Brain microvascular endothelial cell (primary cell): ENCODE measurements at regions not wholly inside any gene's neighbourhood (a gene's known extent, or its start where the extent isn't known, plus 50 kb on each side); places are given as distances from the start of the nearest gene placed in this dataset.

ENCODE experiments used
- DNase-seq: peaks from one replicate; pipeline ENCODE4 v3.0.0-alpha.2; 2020
- H3K27ac ChIP-seq: fragments of 250-450 bp; sonication (Bioruptor Pico); 2 replicates; pipeline ENCODE4 v1.5.1; 2020; ENCODE audit warnings: mild to moderate bottlenecking, moderate library complexity
- H3K27me3 ChIP-seq: fragments of 250-450 bp; sonication (Bioruptor Pico); replicated peaks from 2 replicates; pipeline ENCODE4 v1.5.1; 2020; ENCODE audit warnings: mild to moderate bottlenecking
- H3K36me3 ChIP-seq: fragments of 250-450 bp; sonication (Bioruptor Pico); replicated peaks from 2 replicates; pipeline ENCODE4 v1.5.1; 2020; ENCODE audit warnings: mild to moderate bottlenecking
- H3K4me3 ChIP-seq: 2 replicates; pipeline ENCODE4 v1.5.1; 2011; ENCODE audit warnings: low read depth, mild to moderate bottlenecking, control low read depth, low read length, moderate library complexity
- in situ Hi-C: cut with HindIII; loops from 2 replicates; pipeline ENCODE4 v1.10.0; 2017; ENCODE audit warnings: low sequenced_read_pairs, low pct_ligation_motif_present
- TF ChIP-seq, protein P1 (sequence below): IDR thresholded peaks from 2 replicates; pipeline ENCODE4 v1.5.1; 2011; ENCODE audit warnings: low read depth, mild to moderate bottlenecking, moderate library complexity, low read length, control low read depth, inconsistent platforms; ENCODE audit errors: missing control alignments

DNA sequence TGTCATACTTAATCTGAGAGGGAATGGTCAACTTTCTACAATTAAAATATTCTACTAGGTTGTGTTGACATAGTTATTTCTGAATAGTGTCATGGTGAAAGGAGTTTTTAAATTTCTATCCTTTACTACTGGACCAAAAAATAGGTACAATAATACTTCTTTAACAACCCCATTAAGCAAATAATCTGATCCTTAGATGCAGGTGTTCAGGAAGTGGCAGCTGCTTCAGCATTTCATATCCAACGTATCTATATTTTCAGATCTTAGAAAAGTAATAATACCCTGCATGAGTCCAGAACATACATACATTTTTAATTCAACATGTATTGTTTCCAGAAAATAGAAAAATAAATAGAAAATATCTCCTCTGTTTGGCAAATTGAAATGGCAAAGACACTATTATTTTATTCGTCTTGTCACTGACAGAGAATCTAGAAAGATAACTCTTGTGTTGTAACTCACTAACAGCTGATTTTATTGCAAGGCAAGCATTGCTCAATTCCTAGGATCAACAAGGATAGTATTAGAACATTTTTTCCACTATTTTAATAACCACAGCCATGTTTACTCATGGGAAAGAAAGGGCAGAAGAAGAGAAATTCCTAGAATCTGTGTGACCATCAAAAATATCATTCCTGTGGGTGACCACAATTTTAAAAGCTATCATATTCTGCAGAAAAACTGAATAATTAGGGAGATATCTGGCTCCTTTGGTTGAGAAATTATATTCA is 159.3 kb upstream of the CNTNAP2 start:
- TF ChIP-seq, protein P1, sequence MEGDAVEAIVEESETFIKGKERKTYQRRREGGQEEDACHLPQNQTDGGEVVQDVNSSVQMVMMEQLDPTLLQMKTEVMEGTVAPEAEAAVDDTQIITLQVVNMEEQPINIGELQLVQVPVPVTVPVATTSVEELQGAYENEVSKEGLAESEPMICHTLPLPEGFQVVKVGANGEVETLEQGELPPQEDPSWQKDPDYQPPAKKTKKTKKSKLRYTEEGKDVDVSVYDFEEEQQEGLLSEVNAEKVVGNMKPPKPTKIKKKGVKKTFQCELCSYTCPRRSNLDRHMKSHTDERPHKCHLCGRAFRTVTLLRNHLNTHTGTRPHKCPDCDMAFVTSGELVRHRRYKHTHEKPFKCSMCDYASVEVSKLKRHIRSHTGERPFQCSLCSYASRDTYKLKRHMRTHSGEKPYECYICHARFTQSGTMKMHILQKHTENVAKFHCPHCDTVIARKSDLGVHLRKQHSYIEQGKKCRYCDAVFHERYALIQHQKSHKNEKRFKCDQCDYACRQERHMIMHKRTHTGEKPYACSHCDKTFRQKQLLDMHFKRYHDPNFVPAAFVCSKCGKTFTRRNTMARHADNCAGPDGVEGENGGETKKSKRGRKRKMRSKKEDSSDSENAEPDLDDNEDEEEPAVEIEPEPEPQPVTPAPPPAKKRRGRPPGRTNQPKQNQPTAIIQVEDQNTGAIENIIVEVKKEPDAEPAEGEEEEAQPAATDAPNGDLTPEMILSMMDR, result no peak
- Histone ChIP-seq H3K4me3 (no peak overlapping the region), H3K27ac (no peak overlapping the region), H3K36me3 (no peaks in the 10 kb centered on the region), H3K27me3 (no peaks in the 10 kb centered on the region)
- peak; percentile 33 for DNase-seq
- in situ Hi-C loops, result no loop called here

DNA sequence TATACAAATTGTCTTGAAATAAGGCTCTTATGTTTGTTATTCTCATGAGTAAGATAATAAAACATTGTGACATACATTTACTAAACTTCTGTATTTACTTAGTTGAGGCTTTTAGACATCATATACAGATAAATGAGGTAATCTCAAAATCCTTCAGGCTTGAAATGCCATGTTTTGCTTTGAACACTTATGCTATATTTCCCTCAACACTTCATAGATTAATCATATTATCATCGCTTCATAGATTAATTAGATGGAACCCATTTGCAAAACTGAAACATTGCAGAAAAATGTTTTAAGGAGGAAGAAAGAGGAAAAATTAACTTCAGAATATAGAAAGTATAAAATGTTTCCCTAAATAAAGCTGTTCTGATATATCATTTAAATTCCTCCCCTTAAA is 165.0 kb upstream of the CNTNAP2 start:
- in situ Hi-C loops, result no loop called here
- no peak for DNase-seq
- H3K4me3 ChIP-seq, result no peak overlapping the region
- no peak overlapping the region for H3K27ac ChIP-seq
- no peaks in the 10 kb centered on the region for H3K27me3 ChIP-seq
- H3K36me3 ChIP-seq, result no peaks in the 10 kb centered on the region
- TF ChIP-seq, protein P1, result no peak

DNA sequence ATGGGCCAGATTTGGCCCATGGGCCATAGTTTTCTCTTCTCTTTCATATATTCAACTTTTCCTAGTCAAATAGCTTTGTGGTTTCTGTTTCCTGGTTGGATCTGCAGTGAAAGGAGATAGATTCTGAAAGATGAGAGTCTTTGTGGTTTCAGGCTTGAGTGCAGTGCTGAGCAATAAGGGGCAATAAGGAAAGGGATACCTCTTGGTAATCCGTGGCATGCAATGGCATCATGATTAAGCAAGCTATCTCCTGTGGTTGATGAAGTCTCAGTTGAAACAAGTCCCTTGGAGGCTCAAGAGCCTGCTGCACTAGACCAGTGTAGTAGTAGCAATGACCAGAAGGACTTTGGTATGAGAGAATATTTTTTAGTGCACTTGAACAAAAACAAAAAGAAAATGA is 187.7 kb upstream of the CNTNAP2 start:
- in situ Hi-C loops, result no loop called here
- TF ChIP-seq, protein P1, result no peak
- no peaks in the 10 kb centered on the region for H3K27me3 ChIP-seq
- H3K36me3 ChIP-seq, result no peaks in the 10 kb centered on the region
- H3K27ac ChIP-seq, result no peak overlapping the region
- peak; percentile 50 for DNase-seq
- H3K4me3 ChIP-seq, result no peak overlapping the region

DNA sequence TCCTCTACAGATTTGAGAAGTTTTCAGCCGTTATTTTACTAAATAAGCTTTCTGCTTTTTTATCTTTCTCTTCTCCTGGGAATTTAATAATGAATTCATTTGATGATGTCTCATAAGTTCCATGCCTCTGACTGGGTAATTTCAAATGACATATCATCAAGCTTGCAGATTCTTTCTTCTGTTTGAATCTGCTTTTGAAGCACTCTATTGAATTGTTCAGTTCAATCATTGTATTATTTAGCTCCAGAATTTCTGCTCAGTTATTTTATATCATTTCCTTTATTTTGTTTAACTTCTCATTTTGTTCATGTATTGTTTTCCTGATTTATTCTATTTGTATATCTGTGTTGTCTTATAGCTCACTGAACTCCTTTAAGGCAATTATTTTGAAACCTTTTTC is 196.9 kb upstream of the CNTNAP2 start:
- H3K27me3 ChIP-seq, result no peaks in the 10 kb centered on the region
- H3K27ac ChIP-seq, result no peak overlapping the region
- TF ChIP-seq, protein P1, result no peak
- H3K4me3 ChIP-seq, result no peak overlapping the region
- in situ Hi-C loops, result no loop called here
- no peaks in the 10 kb centered on the region for H3K36me3 ChIP-seq
- no peak for DNase-seq

DNA sequence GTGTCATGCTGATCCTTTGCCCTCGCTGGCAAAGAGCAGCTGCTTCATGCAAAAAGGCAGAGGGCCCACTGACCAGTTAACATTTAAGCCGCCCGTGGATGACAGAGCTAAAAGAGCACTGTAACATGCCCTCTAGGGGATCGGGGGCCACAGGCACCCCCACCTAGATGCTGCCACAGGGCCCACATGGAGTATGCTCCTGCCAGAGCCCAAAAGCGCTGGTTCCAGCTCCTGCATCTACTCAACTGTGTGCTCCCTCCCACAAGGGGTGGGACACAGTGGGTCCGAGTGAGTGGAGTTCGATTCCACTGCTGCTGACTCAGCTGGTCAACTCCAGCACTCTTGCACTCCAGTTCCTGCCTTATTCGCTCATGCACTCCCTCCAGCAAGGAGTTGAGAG is 199.8 kb upstream of the CNTNAP2 start:
- no peaks in the 10 kb centered on the region for H3K27me3 ChIP-seq
- no peak for DNase-seq
- H3K4me3 ChIP-seq, result no peak overlapping the region
- TF ChIP-seq, protein P1, result no peak
- in situ Hi-C loops, result no loop called here
- no peak overlapping the region for H3K27ac ChIP-seq
- H3K36me3 ChIP-seq, result no peaks in the 10 kb centered on the region

DNA sequence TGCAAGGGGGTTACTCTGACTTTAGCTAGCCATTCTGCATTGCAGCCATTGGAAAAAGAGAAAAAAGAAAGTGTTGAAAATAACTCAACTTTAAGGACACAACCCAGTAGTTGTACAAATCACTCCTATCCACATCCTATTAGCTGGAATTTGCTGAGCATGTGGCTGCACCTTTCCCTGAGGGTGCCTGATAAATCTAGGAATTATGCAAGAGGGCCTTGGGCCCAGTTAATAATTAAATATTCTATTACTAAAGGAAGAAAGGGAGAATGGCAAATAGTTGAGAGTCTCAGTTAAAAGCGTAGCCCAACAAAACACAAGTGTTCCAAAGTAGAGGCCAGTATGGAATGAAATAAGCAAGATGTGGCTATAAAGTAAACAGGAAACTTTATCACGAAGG is 200.9 kb upstream of the CNTNAP2 start:
- no peak for DNase-seq
- no peaks in the 10 kb centered on the region for H3K36me3 ChIP-seq
- H3K4me3 ChIP-seq, result no peak overlapping the region
- H3K27me3 ChIP-seq, result no peaks in the 10 kb centered on the region
- no peak overlapping the region for H3K27ac ChIP-seq
- in situ Hi-C loops, result no loop called here
- TF ChIP-seq, protein P1, result no peak
